GM12878 (cell line): ENCODE measurements at regions not wholly inside any gene's neighbourhood (a gene's known extent, or its start where the extent isn't known, plus 50 kb on each side); places are given as distances from the start of the nearest gene placed in this dataset.
"Not testable (repeated sequence)": the region's sequence is repeated elsewhere in the genome, so short reads cannot be mapped to it uniquely, and the experiment has no call there.

ENCODE experiments used
- ATAC-seq: fragments of 200-7000 bp; cut with Tn5 transposase; 3 replicates; pipeline ENCODE4 v1.9.1; 2020; ENCODE audit warnings: mild to moderate bottlenecking, moderate library complexity
- BruUV-seq: library from RNA; stranded (reverse); fragments of 400-500 nt; replicated peaks from 2 replicates; lab custom pipeline; 2021; lab: Mats Ljungman, UMichigan
- CTCF ChIA-PET: fragments of 300-600 bp; sonication (Branson Sonifier 250); formaldehyde crosslinking; extraction: SDS; loops from one replicate; lab custom pipeline; 2021; ENCODE audit warnings: inconsistent platforms; lab: Yijun Ruan, JAX
- POLR2A ChIA-PET: fragments of 350-600 bp; formaldehyde crosslinking; extraction: SDS; loops from one replicate; lab custom pipeline; 2021; ENCODE audit warnings: inconsistent platforms; lab: Charles Lee
- RAD21 ChIA-PET: fragments of 300-600 bp; sonication (Branson Sonifier 250); formaldehyde crosslinking; loops from one replicate; lab custom pipeline; 2023; ENCODE audit warnings: antibody characterized with exemption; ENCODE audit not compliant: unreplicated experiment; lab: Charles Lee
- SMC1A ChIA-PET: fragments of 300-600 bp; sonication (Branson Sonifier 250); formaldehyde crosslinking; loops from one replicate; lab custom pipeline; 2023; ENCODE audit not compliant: unreplicated experiment, uncharacterized antibody; lab: Charles Lee
- DNase-seq: peaks from one replicate; pipeline ENCODE4 v3.0.0-alpha.2; 2011; ENCODE audit warnings: low read depth, low spot score
- FAIRE-seq: peaks from 3 replicates; lab custom pipeline; 2011; peaks lifted over from hg19 to GRCh38; lab: Jason Lieb, UNC
- H2AFZ ChIP-seq: 2 replicates; pipeline ENCODE4 v1.6.0; 2011; ENCODE audit warnings: low read depth, low read length, control low read depth; ENCODE audit not compliant: control insufficient read depth
- H3K27ac ChIP-seq: 2 replicates; pipeline ENCODE4 v1.5.1; 2011; ENCODE audit warnings: control low read depth; ENCODE audit not compliant: control insufficient read depth, insufficient read depth
- H3K27me3 ChIP-seq, 2 experiments: replicated peaks in 1 of 2; 2 replicates each; pipeline versions ENCODE4 v1.6.0 to v1.6.1; 2011; ENCODE audit warnings: low read length in 1 of 2; ENCODE audit not compliant: control insufficient read depth in 2 of 2, insufficient read depth in 2 of 2
- H3K36me3 ChIP-seq, 2 experiments: 2 replicates each; pipeline ENCODE4 v1.5.1; 2011; ENCODE audit warnings: low read length in 1 of 2; ENCODE audit not compliant: control insufficient read depth in 2 of 2, insufficient read depth in 2 of 2
- H3K4me1 ChIP-seq: 2 replicates; pipeline ENCODE4 v1.6.1; 2011; ENCODE audit warnings: mild to moderate bottlenecking, low read length, moderate library complexity, mixed read lengths; ENCODE audit not compliant: control insufficient read depth, insufficient read depth
- H3K4me2 ChIP-seq: 2 replicates; pipeline ENCODE4 v1.6.0; 2011; ENCODE audit warnings: control low read depth; ENCODE audit not compliant: control insufficient read depth, insufficient read depth
- H3K4me3 ChIP-seq: fragments of 200-600 bp; sonication (generic); 2 replicates; pipeline ENCODE4 v1.5.1; 2016
- H3K79me2 ChIP-seq: 2 replicates; pipeline ENCODE4 v1.6.0; 2011; ENCODE audit warnings: low read length; ENCODE audit not compliant: control insufficient read depth, insufficient read depth
- H3K9ac ChIP-seq: 2 replicates; pipeline ENCODE4 v1.8.0; 2011; ENCODE audit warnings: low read length, control low read depth, mixed read lengths; ENCODE audit not compliant: control insufficient read depth, insufficient read depth
- H3K9me3 ChIP-seq: replicated peaks from 3 replicates; pipeline ENCODE4 v1.5.1; 2011; ENCODE audit warnings: mild to moderate bottlenecking, low read length; ENCODE audit not compliant: control insufficient read depth, insufficient read depth
- H4K20me1 ChIP-seq: 2 replicates; pipeline ENCODE4 v1.6.0; 2011; ENCODE audit not compliant: control insufficient read depth, insufficient read depth
- NRF1 ChIP-seq: conservative IDR thresholded peaks from 2 replicates; pipeline ENCODE4 v1.6.1; 2011; ENCODE audit warnings: mild to moderate bottlenecking, low read depth, low read length, improper control_type of control experiment
- SMAD5 ChIP-seq: IDR thresholded peaks from 2 replicates; pipeline ENCODE4 v1.6.1; 2016; ENCODE audit warnings: antibody characterized with exemption, low read depth
- ZNF207 ChIP-seq: fragments of 450-650 bp; IDR thresholded peaks from 2 replicates; pipeline ENCODE4 v1.6.1; 2014; ENCODE audit warnings: antibody characterized with exemption, mild to moderate bottlenecking, borderline replicate concordance
- WGBS: methylation state at CpG from one replicate; pipeline ENCODE4 v1.1.6; 2016; ENCODE audit warnings: low lambda C conversion rate; ENCODE audit not compliant: insufficient replicate concordance, insufficient coverage; ENCODE audit errors: missing lambda C conversion rate; 5-methylcytosine and 5-hydroxymethylcytosine counted together
- in situ Hi-C: fragments of 300-500 bp; cut with MboI; formaldehyde crosslinking; loops from 9 replicates; pipeline ENCODE4 v1.14.3; 2018; ENCODE audit warnings: mixed read lengths
- intact Hi-C: fragments of 100-400 bp; cut with micrococcal nuclease; formaldehyde crosslinking; loops from one replicate; pipeline ENCODE4 v1.14.2; 2022; ENCODE audit not compliant: unreplicated experiment
- TF ChIP-seq, protein P1 (sequence below), 3 experiments: IDR thresholded peaks in 2 of 3; conservative IDR thresholded peaks in 1 of 3; 2 replicates each; pipeline ENCODE4 v1.5.1; 2011; ENCODE audit warnings: low read depth in 3 of 3, low read length in 3 of 3, mild to moderate bottlenecking in 3 of 3, control low read depth in 2 of 3, moderate library complexity in 2 of 3, inconsistent platforms in 1 of 3, mixed read lengths in 1 of 3; ENCODE audit not compliant: control insufficient read depth in 2 of 3, insufficient read depth in 1 of 3; ENCODE audit errors: extremely low read depth in 1 of 3
- TF ChIP-seq, protein P2 (sequence below): IDR thresholded peaks from 2 replicates; pipeline ENCODE4 v1.6.1; 2012; ENCODE audit warnings: low read depth, low read length, improper control_type of control experiment

DNA sequence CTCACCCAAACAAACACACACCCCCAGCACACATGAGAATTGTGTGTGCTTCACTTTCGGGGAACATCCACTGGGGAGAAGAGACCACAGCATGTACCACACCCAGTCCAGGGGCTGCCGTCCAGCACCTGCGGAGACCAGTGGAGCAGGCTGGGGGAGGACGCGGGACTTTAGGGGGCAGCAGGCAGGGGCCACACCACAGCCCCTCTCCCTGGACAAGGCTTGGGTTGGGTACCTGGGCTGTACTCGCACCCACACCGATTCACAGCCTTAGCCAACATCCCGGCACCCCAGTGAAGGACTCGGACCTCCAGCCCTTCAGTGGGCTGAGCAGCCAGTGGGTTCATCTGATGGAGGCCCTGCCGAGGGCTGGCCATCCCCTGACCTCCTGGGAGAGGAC, 63.3 kb downstream of the RBFOX3 start (continued):
- TF ChIP-seq, protein P1, sequence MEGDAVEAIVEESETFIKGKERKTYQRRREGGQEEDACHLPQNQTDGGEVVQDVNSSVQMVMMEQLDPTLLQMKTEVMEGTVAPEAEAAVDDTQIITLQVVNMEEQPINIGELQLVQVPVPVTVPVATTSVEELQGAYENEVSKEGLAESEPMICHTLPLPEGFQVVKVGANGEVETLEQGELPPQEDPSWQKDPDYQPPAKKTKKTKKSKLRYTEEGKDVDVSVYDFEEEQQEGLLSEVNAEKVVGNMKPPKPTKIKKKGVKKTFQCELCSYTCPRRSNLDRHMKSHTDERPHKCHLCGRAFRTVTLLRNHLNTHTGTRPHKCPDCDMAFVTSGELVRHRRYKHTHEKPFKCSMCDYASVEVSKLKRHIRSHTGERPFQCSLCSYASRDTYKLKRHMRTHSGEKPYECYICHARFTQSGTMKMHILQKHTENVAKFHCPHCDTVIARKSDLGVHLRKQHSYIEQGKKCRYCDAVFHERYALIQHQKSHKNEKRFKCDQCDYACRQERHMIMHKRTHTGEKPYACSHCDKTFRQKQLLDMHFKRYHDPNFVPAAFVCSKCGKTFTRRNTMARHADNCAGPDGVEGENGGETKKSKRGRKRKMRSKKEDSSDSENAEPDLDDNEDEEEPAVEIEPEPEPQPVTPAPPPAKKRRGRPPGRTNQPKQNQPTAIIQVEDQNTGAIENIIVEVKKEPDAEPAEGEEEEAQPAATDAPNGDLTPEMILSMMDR (IDR thresholded peaks at IDR 0.05 in 2 of 3, conservative IDR thresholded peaks at IDR 0.05 in 1 of 3; ENCODE audit: control insufficient read depth in 2 of 3, extremely low read depth in 1 of 3, insufficient read depth in 1 of 3, low read depth in 3 of 3, low read length in 3 of 3): no peak
- TF ChIP-seq SMAD5 (no peak), ZNF207 (no peak), NRF1 (no peak)
- TF ChIP-seq, protein P2, sequence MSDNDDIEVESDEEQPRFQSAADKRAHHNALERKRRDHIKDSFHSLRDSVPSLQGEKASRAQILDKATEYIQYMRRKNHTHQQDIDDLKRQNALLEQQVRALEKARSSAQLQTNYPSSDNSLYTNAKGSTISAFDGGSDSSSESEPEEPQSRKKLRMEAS: no peak
- TF ChIP-seq, all 136 proteins: peak for 0

DNA sequence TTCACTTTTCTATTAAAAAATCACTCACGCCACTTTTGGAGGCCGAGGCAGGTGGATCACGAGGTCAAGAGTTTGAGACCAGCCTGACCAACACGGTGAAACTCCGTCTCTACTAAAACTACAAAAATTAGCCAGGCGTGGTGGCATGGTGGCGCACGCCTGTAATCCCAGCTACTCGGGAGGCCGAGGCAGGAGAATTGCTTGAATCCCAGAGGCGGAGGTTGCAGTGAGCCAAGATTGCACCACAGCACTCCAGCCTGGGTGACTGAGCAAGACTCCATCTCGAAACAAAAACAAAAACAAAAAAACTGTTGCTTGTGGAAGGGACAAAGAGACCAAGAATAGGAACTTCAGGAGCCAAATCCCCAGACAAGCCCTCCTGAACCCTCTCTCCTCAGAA, 63.7 kb downstream of the RBFOX3 start:
- H3K36me3 ChIP-seq, H3K9ac ChIP-seq, RAD21 ChIA-PET, intact Hi-C loops, H3K27ac ChIP-seq, H3K79me2 ChIP-seq, BruUV-seq, SMC1A ChIA-PET, H3K4me3 ChIP-seq, POLR2A ChIA-PET, DNase-seq, FAIRE-seq, H3K4me1 ChIP-seq, in situ Hi-C loops, H4K20me1 ChIP-seq, ATAC-seq, H3K9me3 ChIP-seq, CTCF ChIA-PET, H2AFZ ChIP-seq, H3K4me2 ChIP-seq: not testable (repeated sequence)
- peaks cover 0 to 11% of the 10 kb centered on the region in 2 experiments; a peak in 3 of 4 replicates for H3K27me3 ChIP-seq
- 19% methylated on average over 12 of the region's 12 CpGs for WGBS
